Fibroblast of villous mesenchyme (primary cell): ENCODE measurements at regions not wholly inside any gene's neighbourhood (a gene's known extent, or its start where the extent isn't known, plus 50 kb on each side); places are given as distances from the start of the nearest gene placed in this dataset.
A peak's percentile ranks its signal among the peaks of the same experiment; 100 is the strongest.

Experiments used
- DNase-seq: peaks from one replicate; pipeline ENCODE4 v3.0.0-alpha.2; 2010; ENCODE audit warnings: low read depth
- H3K4me3 ChIP-seq: 2 replicates; pipeline ENCODE4 v1.5.1; 2011; ENCODE audit warnings: low read depth, mild to moderate bottlenecking, low read length
- CTCF ChIP-seq: IDR thresholded peaks from 2 replicates; pipeline ENCODE4 v1.5.1; 2012; ENCODE audit warnings: low read depth, mild to moderate bottlenecking, low read length; ENCODE audit not compliant: insufficient read depth

GRCh38 chr16:73299346-73299745 lies 251.4 kb upstream of the ZFHX3 start:
- no peak for DNase-seq
- no peak overlapping the region for H3K4me3 ChIP-seq
- no peak for TF ChIP-seq CTCF

- no peak for TF ChIP-seq CTCF
- peak; percentile 57 for DNase-seq
- no peak overlapping the region for H3K4me3 ChIP-seq
Observed at GRCh38 chr16:73298562-73298961, 250.6 kb upstream of the ZFHX3 start.

- TF ChIP-seq CTCF = no peak
- no peak for DNase-seq
- H3K4me3 ChIP-seq = no peak overlapping the region
Observed at GRCh38 chr16:73290258-73290657, 242.3 kb upstream of the ZFHX3 start.

GRCh38 chr16:73289232-73289631 lies 241.3 kb upstream of the ZFHX3 start:
- no peak for TF ChIP-seq CTCF
- no peak overlapping the region for H3K4me3 ChIP-seq
- DNase-seq = no peak

- H3K4me3 ChIP-seq = no peak overlapping the region
- TF ChIP-seq CTCF = no peak
- no peak for DNase-seq
Observed at GRCh38 chr16:73288520-73288919, 240.6 kb upstream of the ZFHX3 start.

- no peak for TF ChIP-seq CTCF
- H3K4me3 ChIP-seq = no peak overlapping the region
- DNase-seq = no peak
Observed at GRCh38 chr16:73287859-73288405, 240.0 kb upstream of the ZFHX3 start.
